Uterus (tissue), 3 donors: ENCODE measurements at regions not wholly inside any gene's neighbourhood (a gene's known extent, or its start where the extent isn't known, plus 50 kb on each side); places are given as distances from the start of the nearest gene placed in this dataset.

Experiments used
- DNase-seq, 2 donors: peaks; one replicate each; pipeline ENCODE4 v3.0.0-alpha.2; 2019 to 2020
- H3K27ac ChIP-seq, 2 donors: fragments of 200-600 bp; sonication (generic); 1 replicate in 1 of 2; 2 replicates in 1 of 2; pipeline ENCODE4 v1.5.1; 2016 to 2018
- H3K27me3 ChIP-seq, 2 donors: fragments of 200-600 bp; sonication (generic); one replicate each; pipeline ENCODE4 v1.5.1; 2018 to 2019; ENCODE audit warnings: control low read depth in 1 of 2
- H3K36me3 ChIP-seq, 2 donors: fragments of 200-600 bp; sonication (generic); one replicate each; pipeline ENCODE4 v1.5.1; 2019; ENCODE audit warnings: control low read depth in 1 of 2
- H3K4me1 ChIP-seq, 2 donors: fragments of 200-600 bp; sonication (generic); one replicate each; pipeline ENCODE4 v1.5.1; 2018 to 2019; ENCODE audit warnings: control low read depth in 1 of 2
- H3K4me3 ChIP-seq, 2 donors: fragments of 200-600 bp; sonication (generic); 1 replicate in 1 of 2; 2 replicates in 1 of 2; pipeline ENCODE4 v1.5.1; 2018 to 2019; ENCODE audit warnings: mild to moderate bottlenecking in 1 of 2
- H3K9me3 ChIP-seq, 2 donors: fragments of 200-600 bp; sonication (generic); one replicate each; pipeline ENCODE4 v1.5.1; 2019; ENCODE audit warnings: control low read depth in 1 of 2
- POLR2A ChIP-seq, 2 donors: fragments of 450-650 bp; IDR thresholded peaks; one replicate each; pipeline ENCODE4 v1.6.1; 2016; ENCODE audit warnings: antibody characterized with exemption in 2 of 2, mild to moderate bottlenecking in 1 of 2, moderate library complexity in 1 of 2
- intact Hi-C: fragments of 100-400 bp; cut with DNase I; formaldehyde crosslinking; loops from one replicate; pipeline ENCODE4 v1.15.1; 2023; ENCODE audit warnings: low total_unique reads
- TF ChIP-seq, protein P1 (sequence below), 4 experiments: fragments of 200-600 bp in 2 of 4; fragments of 450-650 bp in 2 of 4; sonication (generic) in 2 of 4; IDR thresholded peaks; one replicate each; pipeline ENCODE4 v1.5.1; 2016 to 2019; ENCODE audit warnings: antibody characterized with exemption in 4 of 4, mild to moderate bottlenecking in 2 of 4, moderate library complexity in 1 of 4
- donor health status: DM: yes; HTN: yes; CAD: no.

DNA sequence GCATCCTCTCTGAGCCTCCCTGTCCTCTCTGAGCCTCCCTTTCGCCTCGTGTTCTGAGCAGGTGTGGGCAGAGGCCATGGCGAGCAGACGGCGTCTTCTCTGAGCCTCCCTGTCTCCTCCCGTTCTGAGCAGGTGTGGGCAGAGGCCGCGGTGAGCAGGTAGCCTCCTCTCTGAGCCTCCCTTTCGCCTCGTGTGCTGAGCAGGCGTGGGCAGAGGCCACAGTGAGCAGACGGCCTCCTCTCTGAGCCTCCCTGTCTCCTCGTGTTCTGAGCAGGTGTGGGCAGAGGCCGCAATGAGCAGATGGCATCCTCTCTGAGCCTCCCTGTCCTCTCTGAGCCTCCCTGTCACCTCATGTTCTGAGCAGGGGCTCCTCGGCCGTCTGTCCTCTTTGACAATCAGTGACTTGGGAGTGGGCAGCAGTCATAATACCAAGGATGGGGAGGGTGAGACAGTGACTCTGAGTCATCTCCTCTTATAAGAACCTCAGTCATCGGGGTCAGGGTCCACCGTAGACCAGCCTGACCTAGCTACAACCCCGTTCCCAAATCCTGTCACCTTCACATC, 395.1 kb upstream of the SALL3 start:
- intact Hi-C loops, result no loop called here
- DNase-seq, result no peak
- TF ChIP-seq POLR2A (IDR thresholded peaks at IDR 0.05), result no peak
- TF ChIP-seq, protein P1, sequence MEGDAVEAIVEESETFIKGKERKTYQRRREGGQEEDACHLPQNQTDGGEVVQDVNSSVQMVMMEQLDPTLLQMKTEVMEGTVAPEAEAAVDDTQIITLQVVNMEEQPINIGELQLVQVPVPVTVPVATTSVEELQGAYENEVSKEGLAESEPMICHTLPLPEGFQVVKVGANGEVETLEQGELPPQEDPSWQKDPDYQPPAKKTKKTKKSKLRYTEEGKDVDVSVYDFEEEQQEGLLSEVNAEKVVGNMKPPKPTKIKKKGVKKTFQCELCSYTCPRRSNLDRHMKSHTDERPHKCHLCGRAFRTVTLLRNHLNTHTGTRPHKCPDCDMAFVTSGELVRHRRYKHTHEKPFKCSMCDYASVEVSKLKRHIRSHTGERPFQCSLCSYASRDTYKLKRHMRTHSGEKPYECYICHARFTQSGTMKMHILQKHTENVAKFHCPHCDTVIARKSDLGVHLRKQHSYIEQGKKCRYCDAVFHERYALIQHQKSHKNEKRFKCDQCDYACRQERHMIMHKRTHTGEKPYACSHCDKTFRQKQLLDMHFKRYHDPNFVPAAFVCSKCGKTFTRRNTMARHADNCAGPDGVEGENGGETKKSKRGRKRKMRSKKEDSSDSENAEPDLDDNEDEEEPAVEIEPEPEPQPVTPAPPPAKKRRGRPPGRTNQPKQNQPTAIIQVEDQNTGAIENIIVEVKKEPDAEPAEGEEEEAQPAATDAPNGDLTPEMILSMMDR (IDR thresholded peaks at IDR 0.05), result no peak
- H3K27ac ChIP-seq, result no peak overlapping the region
- no peak overlapping the region for H3K4me3 ChIP-seq
- no peaks in the 10 kb centered on the region for H3K27me3 ChIP-seq
- no peaks in the 10 kb centered on the region for H3K36me3 ChIP-seq
- no peaks in the 10 kb centered on the region for H3K4me1 ChIP-seq
- no peaks in the 10 kb centered on the region for H3K9me3 ChIP-seq

DNA sequence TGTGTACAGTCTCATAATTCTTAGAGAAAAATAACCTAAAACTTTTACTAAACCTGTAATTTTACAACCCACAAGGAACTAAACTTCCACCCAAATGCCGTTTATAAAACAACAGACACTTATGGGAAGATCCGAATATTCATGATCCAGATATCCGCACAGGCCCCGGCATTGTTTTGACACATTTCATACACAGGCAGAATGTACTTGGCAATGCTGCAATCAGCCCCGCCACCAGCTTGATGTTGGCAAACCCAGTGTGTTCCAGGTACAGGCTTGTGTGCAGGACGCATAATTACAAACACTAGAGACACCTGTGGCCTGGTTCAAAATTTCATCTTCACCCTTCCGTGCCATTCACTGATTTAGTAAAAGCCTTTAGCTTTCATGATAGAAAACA, 393.0 kb upstream of the SALL3 start:
- no peaks in the 10 kb centered on the region for H3K27me3 ChIP-seq
- no peaks in the 10 kb centered on the region for H3K36me3 ChIP-seq
- no peak for DNase-seq
- no peak overlapping the region for H3K27ac ChIP-seq
- intact Hi-C loops, result no loop called here
- H3K4me1 ChIP-seq, result no peaks in the 10 kb centered on the region
- no peak overlapping the region for H3K4me3 ChIP-seq
- TF ChIP-seq POLR2A (IDR thresholded peaks at IDR 0.05), result no peak
- TF ChIP-seq, protein P1 (IDR thresholded peaks at IDR 0.05), result no peak
- no peaks in the 10 kb centered on the region for H3K9me3 ChIP-seq

GRCh38 chr18:78587096-78587495, 392.5 kb upstream of the SALL3 start:
- no peaks in the 10 kb centered on the region for H3K36me3 ChIP-seq

DNA sequence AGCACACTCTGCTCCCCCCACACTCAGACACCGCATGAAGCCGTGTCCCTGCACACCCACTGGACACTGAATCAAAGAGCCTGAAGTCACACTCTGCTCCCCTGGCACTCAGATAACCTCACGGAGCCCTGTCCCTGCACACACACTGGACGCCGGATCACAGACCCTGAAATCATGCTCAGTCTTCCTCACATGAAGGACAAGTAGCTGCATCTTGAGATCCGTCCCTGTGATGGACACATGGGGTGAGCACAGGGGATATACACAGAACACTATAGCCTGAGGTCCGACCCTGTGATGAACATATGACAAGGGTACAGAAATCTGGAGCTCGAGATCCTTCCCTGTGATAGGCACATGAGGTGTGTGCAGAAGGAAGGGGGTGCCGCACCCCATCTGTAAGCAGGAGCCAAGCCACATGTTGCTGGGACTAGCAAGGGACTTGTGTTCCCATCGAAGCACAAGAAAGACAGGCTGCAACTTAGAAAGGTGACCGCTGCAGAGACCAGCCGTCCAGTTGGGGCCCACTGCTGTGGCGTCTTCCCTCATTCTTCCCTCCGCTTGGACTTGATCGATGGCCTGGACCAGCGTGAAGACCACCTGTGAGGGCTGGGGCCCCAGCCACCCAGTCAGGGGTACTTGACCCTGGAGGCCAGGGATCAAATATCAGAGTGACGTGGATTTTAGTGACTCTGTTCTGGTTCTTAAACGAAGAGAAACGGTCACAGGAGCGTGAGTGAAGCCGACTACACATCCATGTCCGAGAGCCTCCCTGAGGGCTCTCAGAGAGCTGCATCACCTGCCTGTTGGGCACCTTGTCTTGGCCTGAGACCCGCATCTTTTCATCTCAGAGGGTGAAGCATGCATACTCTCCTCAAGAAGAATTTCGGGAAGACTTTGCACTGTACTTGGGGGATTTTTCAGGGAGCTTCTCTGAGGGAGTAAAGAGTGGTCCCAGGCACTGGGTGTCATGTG, 391.7 kb upstream of the SALL3 start:
- Histone ChIP-seq H3K36me3 (no peaks in the 10 kb centered on the region), H3K27ac (no peak overlapping the region), H3K4me3 (no peak overlapping the region), H3K4me1 (no peaks in the 10 kb centered on the region), H3K27me3 (no peaks in the 10 kb centered on the region), H3K9me3 (no peaks in the 10 kb centered on the region)
- intact Hi-C loops, result no loop called here
- no peak for DNase-seq
- TF ChIP-seq, protein P1 (IDR thresholded peaks at IDR 0.05), result no peak
- TF ChIP-seq POLR2A (IDR thresholded peaks at IDR 0.05), result no peak

More at GRCh38 chr18:78587096-78587495, 392.5 kb upstream of the SALL3 start:
- Histone ChIP-seq H3K27me3 (no peaks in the 10 kb centered on the region), H3K9me3 (no peaks in the 10 kb centered on the region), H3K27ac (no peak overlapping the region), H3K4me1 (no peaks in the 10 kb centered on the region), H3K4me3 (no peak overlapping the region)
- intact Hi-C loops, result no loop called here
- TF ChIP-seq, protein P1 (IDR thresholded peaks at IDR 0.05), result no peak
- TF ChIP-seq POLR2A (IDR thresholded peaks at IDR 0.05), result no peak
- DNase-seq, result no peak

- intact Hi-C loops, result no loop called here
- TF ChIP-seq, protein P1 (IDR thresholded peaks at IDR 0.05), result no peak
- no peak for TF ChIP-seq POLR2A (IDR thresholded peaks at IDR 0.05)
- Histone ChIP-seq H3K9me3 (no peaks in the 10 kb centered on the region), H3K27ac (no peak overlapping the region), H3K4me3 (no peak overlapping the region), H3K27me3 (no peaks in the 10 kb centered on the region), H3K4me1 (no peaks in the 10 kb centered on the region), H3K36me3 (no peaks in the 10 kb centered on the region)
- no peak for DNase-seq
Observed at GRCh38 chr18:78589916-78590437, 389.6 kb upstream of the SALL3 start.
